ENCODE measurements at regions not wholly inside any gene's neighbourhood (a gene's known extent, or its start where the extent isn't known, plus 50 kb on each side); places are given as distances from the start of the nearest gene placed in this dataset.

GRCh38 chr10:33715303-33715975, 381.0 kb upstream of the NRP1 start:
- TF ChIP-seq CTCF (IDR thresholded peaks at IDR 0.05; ENCODE audit: control insufficient read depth, insufficient read depth, low read depth, low read length, missing control alignments) = no peak
- no peak for DNase-seq (ENCODE audit: low read depth)
- no peak overlapping the region for H3K4me3 ChIP-seq (ENCODE audit: control insufficient read depth, low read depth, low read length)

- no peak for TF ChIP-seq CTCF (IDR thresholded peaks at IDR 0.05; ENCODE audit: control insufficient read depth, insufficient read depth, low read depth, low read length, missing control alignments)
- DNase-seq (ENCODE audit: low read depth) = no peak
- no peak overlapping the region for H3K4me3 ChIP-seq (ENCODE audit: control insufficient read depth, low read depth, low read length)
Observed at GRCh38 chr10:33712825-33713224, 378.4 kb upstream of the NRP1 start.

- no peak overlapping the region for H3K4me3 ChIP-seq (ENCODE audit: control insufficient read depth, low read depth, low read length)
- DNase-seq (ENCODE audit: low read depth) = no peak
- TF ChIP-seq CTCF (IDR thresholded peaks at IDR 0.05; ENCODE audit: control insufficient read depth, insufficient read depth, low read depth, low read length, missing control alignments) = no peak
Observed at GRCh38 chr10:33710006-33710405, 375.5 kb upstream of the NRP1 start.

GRCh38 chr10:33709008-33709753, 374.7 kb upstream of the NRP1 start:
- no peak for DNase-seq (ENCODE audit: low read depth)
- no peak overlapping the region for H3K4me3 ChIP-seq (ENCODE audit: control insufficient read depth, low read depth, low read length)
- no peak for TF ChIP-seq CTCF (IDR thresholded peaks at IDR 0.05; ENCODE audit: control insufficient read depth, insufficient read depth, low read depth, low read length, missing control alignments)

- TF ChIP-seq CTCF (IDR thresholded peaks at IDR 0.05; ENCODE audit: control insufficient read depth, insufficient read depth, low read depth, low read length, missing control alignments) = no peak
- H3K4me3 ChIP-seq (ENCODE audit: control insufficient read depth, low read depth, low read length) = no peak overlapping the region
- DNase-seq (ENCODE audit: low read depth) = no peak
Observed at GRCh38 chr10:33708561-33708960, 374.1 kb upstream of the NRP1 start.

- no peak overlapping the region for H3K4me3 ChIP-seq (ENCODE audit: control insufficient read depth, low read depth, low read length)
- peak; percentile 21 for DNase-seq (ENCODE audit: low read depth)
- no peak for TF ChIP-seq CTCF (IDR thresholded peaks at IDR 0.05; ENCODE audit: control insufficient read depth, insufficient read depth, low read depth, low read length, missing control alignments)
Observed at GRCh38 chr10:33706746-33707145, 372.3 kb upstream of the NRP1 start.

All from AG09309 (cell line).